Erythroblast (primary cell): ENCODE measurements at regions not wholly inside any gene's neighbourhood (a gene's known extent, or its start where the extent isn't known, plus 50 kb on each side); places are given as distances from the start of the nearest gene placed in this dataset.

Experiments
- GATA1 ChIP-seq: IDR thresholded peaks from 2 replicates; pipeline ENCODE4 v1.6.1; 2011; ENCODE audit warnings: low read depth, mild to moderate bottlenecking, control low read depth, low read length, moderate library complexity
- POLR2A ChIP-seq: IDR thresholded peaks from 2 replicates; pipeline ENCODE4 v1.6.1; 2011; ENCODE audit warnings: mild to moderate bottlenecking, low read length

DNA sequence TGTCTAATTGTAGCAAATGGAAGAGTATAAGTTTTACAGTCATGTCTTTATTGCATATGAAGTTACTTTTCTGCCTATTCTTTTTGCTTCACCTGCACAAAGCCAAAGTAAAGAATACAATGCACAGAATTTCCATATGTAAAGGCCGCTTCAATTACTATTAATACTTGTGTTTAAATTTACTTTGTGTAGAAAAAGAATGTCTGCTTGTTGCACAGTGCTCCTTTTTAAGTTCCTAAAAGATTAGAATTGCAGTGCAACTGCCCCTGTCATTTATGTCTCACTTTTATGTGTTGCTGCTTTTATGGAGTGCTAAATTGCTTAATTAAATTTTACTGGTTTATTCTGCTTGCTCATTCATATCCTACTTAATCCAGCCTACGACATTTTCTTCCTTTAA, 830.5 kb downstream of the PDHA2 start:
- no peak for TF ChIP-seq POLR2A
- TF ChIP-seq GATA1: no peak
